ENCODE measurements at regions not wholly inside any gene's neighbourhood (a gene's known extent, or its start where the extent isn't known, plus 50 kb on each side); places are given as distances from the start of the nearest gene placed in this dataset.

GRCh38 chrX:7568597-7568996 lies 274.4 kb upstream of the VCX start:
- no peak for TF ChIP-seq CTCF (IDR thresholded peaks at IDR 0.05)
- no peak for TF ChIP-seq POLR2A (IDR thresholded peaks at IDR 0.05)
